HG02571 (cell line): ENCODE measurements at regions not wholly inside any gene's neighbourhood (a gene's known extent, or its start where the extent isn't known, plus 50 kb on each side); places are given as distances from the start of the nearest gene placed in this dataset.
"Not testable (repeated sequence)": the region's sequence is repeated elsewhere in the genome, so short reads cannot be mapped to it uniquely, and the experiment has no call there.

Experiments
- ATAC-seq: cut with Tn5 transposase; IDR thresholded peaks from one replicate; pipeline ENCODE4 v1.9.1; 2021; ENCODE audit warnings: mild to moderate bottlenecking, moderate library complexity; ENCODE audit not compliant: unreplicated experiment

GRCh38 chr19:29015569-29015968 is 197.4 kb downstream of the UQCRFS1 start:
- ATAC-seq: no peak

- no peak for ATAC-seq
These were observed 198.0 kb downstream of the UQCRFS1 start for GRCh38 chr19:29014857-29015436.

DNA sequence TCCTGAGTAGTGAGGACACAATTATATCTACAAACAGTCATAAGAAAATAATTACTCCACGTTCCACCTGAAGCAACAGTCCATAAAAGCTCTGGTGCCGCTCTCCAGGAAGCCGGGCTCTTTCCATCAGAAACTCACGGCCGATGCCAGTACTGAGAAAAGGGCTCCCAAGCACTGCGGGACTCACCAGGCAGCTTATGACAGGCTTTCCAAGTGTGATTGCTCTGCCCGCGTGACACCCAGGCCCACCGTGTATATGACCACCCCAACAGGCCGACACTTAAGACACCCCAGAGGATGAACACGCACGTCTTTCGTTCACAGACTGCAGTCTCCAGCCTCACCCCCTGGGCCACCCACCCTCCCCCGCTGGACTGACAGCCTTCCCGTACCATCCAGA is 199.0 kb downstream of the UQCRFS1 start:
- no peak for ATAC-seq

DNA sequence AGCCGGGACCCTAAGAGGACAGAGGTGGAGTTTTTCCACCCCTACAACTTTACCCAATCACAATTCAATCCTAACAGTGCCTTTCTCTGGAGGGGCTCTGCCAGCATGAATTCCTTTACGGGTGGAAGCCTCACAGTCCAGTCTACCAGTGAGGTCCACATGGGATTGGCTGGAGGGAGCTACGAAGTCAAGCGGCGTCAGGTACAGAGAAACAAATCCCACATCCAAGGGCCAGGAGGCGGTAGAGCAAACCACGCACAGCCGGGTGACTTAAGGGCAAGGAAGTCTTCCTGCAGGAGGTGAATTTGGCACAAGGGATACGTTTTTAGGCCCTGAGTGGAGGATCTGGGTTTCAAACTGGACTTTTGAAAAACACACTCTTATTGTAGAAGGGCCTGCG is 199.6 kb downstream of the UQCRFS1 start:
- no peak for ATAC-seq

DNA sequence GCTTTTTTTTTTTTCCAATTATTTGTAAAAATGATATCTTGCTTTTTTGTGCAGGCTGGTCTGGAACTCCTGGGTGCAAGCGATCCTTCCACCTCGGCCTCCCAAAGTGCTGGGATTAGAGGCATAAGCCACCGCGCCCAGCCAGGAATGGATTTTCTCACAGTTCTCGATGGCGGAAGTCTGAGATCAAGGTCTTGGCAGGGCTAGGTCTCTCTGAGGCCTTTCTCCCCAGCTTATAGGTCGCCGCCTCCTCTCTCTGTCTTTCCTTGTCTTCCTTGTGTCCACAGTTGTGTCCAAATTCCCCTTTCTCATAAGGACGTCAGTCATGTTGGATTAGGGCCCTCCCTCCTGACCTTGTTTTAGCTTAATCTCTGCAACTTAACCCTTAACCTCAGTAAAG is 200.5 kb downstream of the UQCRFS1 start:
- no peak for ATAC-seq

DNA sequence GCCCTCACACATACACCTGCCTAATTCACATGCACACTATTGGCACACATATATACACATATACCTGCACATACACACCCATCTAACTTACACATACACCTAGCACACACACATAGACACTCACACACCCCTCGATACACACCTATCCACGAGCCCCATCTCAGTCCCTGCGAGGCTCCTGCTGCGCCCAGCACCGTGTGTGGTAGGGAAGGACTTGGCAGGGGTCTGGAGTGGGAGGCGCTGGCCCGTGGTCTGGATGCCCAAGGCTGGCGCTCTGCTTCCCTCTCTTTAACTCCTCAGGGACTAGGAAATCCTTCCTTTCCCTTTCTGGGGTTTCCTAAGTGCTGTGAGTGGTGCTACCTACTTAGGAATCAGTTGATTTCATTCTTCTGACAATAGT is 202.7 kb downstream of the UQCRFS1 start:
- no peak for ATAC-seq

DNA sequence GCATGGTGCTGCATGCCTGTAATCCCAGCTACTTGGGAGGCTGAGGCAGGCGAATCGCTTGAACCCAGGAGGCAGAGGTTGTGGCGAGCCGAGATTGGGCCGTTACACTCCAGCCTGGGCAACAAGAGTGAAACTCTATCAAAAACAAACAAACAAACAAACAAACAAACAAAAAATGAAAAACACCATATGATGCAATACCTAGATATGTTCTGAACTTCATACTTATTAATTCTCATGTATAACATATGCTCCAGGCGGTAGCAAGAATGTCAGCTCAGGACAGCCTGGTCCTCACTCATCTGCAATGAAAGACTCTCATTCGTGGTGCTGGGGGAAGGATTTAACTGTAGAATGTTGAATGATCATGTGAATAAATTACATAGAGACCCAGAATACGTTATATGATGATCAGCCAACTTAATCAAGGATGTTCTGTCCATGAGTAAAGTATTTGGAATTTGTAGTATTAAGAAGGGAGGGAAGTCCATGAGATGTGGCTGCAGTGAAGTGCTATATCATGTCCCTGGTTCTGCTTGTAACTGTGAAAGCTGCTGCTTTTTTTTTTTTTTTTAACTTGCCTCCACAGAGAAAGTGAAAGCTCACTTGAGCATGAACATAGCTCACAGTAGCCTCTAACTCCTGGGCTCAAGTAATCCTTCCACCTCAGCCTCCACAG is 206.8 kb downstream of the UQCRFS1 start:
- ATAC-seq: no peak

DNA sequence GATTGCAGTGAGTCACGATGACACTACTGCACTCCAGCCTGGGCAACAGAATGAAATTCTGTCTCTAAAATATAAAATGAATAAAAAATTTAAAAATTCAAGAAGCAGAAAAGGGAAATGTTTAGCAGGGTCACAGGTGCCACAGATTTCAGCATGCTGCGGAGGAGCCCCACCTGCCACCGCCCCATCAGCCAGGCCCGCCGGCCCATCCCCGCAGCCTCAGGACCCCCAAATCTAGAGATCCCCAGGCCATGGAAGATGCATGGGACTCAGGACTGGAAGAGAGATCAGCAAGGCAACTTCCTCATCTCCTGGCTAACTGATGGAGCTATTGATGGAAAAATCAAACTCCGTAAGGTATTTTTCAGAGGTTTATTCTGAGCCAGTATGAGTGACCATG is 208.2 kb downstream of the UQCRFS1 start:
- ATAC-seq: no peak

DNA sequence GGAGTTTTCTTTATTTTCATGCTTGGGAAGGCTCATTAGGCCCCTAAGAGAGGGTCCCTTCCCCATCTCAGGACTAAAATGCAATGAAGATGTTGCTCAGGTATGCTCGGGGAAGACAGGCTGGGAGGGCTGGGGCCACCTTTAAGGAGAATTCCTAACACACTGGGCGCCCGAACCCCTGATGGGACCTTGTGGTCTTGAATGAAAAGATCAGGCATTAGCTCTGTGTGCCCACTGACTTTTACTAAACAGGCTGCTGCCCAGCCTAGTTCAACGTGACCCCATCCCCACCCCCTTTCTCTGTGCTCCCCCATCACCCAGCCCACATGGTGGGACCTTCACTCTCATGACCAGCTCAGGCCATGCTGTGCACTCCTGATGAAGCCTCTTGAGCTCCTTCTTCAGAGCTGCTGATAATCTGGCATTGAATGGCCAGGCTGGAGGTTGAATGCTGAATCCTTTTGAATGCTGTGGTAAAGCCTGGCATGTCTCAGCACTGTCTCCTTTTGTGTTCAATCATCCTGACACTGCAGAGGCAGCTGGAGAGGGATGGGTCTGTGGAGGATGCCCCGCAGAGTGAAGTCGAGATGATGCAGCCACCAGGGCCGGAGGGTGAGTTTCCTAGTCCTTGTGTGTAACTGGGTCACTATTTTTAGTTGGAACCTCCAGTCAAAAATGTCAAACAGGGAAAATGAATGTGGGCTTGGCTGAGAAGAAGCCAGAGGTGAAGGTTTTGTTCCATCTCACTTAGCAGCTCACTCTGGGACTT is 209.1 kb downstream of the UQCRFS1 start:
- ATAC-seq: no peak

DNA sequence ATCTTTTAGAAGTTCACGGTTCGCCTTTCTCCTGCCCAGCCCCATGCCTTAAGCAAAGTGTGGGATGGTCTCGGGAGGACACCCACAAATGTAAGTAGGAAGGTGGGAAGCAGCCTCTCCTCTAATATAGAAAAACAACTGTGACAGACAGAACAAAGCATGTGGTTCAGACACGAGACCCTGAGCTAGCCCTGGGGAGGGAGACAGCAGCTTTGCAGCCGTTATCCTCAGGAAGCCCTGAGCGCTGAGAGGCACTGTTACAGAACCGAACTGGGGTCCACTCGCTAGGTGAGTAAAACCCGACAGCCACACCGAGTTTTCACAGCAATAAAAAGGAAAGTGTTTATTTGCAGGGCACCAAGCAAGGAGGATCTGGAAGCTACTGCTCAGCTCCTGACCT is 210.6 kb downstream of the UQCRFS1 start:
- ATAC-seq: no peak

GRCh38 chr19:29001597-29002245 is 211.2 kb downstream of the UQCRFS1 start:
- ATAC-seq: no peak

- ATAC-seq: no peak
These were observed 211.8 kb downstream of the UQCRFS1 start for GRCh38 chr19:29001141-29001581.

DNA sequence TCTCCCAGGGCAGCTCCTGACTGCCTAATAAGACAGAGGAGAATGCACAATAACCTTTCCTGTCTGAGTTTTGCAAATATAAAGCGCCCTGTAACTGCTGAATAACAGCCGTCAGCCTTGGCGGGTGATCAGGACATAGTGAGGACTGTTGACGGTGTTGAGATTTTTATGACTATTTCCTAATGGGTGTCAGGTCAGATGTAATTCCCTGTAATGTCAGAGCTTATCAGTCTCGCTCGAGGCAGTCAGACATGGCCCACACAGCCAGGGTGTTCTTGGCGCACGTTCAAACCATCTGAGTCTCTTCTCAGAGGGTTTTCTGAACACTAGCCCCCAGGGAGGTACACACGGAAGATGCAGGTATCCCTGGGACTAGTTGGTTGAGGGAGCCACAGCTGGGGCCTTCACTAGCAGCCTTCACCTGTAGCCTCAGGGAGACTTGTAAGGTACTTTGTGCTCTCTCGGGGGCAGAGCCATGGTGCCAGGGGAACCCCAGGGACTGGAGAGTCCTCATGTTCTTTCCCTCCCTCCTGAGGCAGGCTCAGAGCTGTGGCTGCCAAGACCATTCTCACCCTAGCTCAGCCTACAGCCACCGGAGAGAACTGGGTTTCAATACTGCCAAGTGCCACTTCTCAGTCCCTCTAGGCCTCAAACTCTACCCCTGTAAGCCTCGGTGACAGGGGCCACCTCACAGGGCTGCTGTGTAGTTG is 213.1 kb downstream of the UQCRFS1 start:
- no peak for ATAC-seq

DNA sequence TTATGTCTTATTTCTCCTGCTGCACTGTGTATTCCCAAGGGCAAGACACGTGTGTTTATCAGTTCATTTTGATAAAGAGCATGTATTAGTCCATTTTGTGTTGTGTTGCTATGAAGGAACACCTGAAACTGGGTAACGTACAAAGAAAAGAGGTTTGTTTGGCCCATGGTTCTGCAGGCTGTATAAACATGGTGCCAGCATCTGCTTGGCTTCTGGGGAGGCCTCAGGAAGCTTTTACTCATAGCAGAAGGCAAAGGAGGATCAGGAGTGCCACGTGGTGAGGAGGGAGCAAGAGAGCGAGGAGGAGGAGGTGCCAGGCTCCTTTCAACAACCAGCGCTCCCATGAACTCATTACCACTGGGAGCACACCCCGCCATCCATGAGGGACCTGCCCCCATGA is 214.0 kb downstream of the UQCRFS1 start:
- no peak for ATAC-seq

DNA sequence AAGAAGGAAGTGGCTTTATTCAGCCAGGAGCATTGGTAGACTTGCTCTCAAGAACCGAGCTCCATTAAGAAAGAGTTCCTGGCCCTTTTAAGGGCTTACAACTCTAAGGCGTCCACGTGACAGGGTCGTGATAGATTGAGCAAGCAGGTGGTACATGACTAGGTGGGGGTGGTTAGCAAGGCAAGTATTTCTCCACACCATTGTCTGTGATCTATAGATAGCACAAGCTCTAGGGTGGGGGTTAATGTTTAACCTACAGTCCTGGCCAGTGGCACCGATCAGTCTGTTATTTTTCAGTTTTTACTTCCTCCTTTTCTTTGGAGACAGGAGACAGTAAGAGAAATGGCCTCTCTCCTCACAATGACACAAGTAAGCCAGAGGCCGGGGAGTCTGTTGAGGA is 215.1 kb downstream of the UQCRFS1 start:
- ATAC-seq: not testable (repeated sequence)

DNA sequence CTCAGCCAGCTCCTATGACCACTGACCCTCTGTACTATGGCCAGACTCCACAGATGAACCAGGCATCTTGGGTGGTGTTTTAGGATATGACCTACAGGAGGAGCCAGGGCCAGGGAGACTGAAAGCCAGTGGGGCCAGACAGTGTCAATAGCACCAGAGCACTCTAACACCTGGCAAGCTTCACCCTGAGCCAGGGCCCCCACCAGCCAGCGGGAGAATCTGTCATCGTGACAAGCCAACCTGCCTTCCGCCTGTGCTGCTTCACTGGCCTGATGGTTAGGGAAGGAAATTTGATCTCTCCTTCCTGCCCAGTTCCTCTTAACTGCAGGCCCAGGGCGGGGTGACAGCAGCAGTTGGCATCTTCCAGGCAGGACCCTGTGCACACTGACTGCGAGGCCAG is 222.4 kb downstream of the UQCRFS1 start:
- no peak for ATAC-seq

DNA sequence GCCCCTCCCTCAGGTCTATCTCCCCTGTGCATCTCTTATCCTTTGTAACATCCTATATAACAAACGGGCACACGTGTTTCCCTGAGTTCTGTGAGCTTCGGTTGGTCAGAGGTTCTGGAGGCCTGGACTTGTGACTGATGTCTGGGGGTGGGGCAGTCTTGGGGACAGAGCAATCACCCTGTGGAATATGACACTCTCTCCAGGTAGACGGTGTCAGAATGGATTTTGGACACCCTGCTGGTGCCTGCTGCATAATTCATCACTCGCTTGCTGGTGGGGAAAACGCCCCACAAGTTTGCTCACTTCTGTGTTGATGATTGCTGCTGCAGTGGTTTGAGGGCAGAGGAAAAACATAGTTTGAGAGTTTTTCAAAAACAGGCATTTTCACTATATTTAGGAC is 223.2 kb downstream of the UQCRFS1 start:
- ATAC-seq: no peak

DNA sequence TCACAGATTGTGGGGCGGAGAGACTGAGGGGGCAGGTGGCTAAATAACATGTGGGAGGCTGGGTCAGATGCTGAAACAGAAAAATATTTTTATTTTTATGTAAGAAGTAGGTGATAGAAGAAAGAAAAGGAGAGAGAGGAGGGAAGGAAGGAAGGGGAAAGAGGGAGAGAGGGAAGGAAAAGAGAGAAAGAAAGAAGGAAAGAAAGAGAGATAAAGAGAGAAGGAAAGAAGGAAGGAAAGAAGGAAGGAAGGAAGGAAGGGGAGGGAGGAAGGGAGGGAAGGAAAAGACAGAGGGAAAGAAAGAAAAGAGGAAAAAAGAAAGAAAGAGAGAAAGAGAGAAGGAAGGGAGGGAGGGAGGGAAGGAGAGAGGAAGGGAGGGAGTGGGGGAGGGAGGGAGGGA is 224.9 kb downstream of the UQCRFS1 start:
- ATAC-seq: no peak

DNA sequence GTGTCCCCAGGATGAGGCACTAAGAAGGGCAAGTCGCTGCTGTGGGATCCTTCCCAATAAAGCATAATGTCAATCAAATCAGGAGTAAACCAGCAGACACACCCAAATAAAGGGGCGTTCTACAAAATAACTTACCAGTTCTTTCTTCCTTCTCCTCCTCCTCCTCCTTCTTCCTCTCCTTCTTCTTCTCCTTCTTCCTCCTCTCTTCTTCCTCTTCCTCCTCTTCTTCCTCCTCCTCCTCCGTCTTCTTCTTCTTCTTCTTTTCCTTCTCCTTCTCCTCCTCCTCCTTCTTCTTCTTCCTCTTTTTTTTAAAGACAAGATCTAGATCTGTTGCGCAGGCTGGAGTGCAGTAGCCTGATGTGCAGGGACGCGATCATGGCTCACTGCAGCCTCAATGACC is 225.8 kb downstream of the UQCRFS1 start:
- no peak for ATAC-seq

GRCh38 chr19:28985201-28985600 is 227.8 kb downstream of the UQCRFS1 start:
- no peak for ATAC-seq

DNA sequence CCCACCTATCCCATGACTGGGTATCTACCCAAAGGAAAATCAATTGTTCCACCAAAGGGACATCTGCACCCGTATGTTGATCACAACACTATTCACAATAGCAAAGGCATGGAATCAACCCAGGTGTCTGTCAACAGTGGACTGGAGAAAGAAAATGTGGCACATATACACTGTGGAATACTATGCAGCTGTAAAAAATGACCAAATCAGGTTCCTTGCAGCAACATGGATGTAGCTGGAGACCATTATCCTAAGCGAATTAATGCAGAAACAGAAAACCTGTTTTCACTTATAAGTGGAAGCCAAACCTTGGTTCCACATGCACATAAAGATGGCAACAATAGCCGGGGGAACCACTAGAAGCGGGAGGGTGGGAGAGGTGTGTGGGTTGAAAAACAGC is 228.6 kb downstream of the UQCRFS1 start:
- ATAC-seq: no peak
